WTC11 (cell line): ENCODE measurements at regions not wholly inside any gene's neighbourhood (a gene's known extent, or its start where the extent isn't known, plus 50 kb on each side); places are given as distances from the start of the nearest gene placed in this dataset.

Source experiments
- FOXP1 ChIP-seq: sonication (generic); formaldehyde crosslinking; IDR thresholded peaks from 2 replicates; pipeline ENCODE4 v1.8.0; 2022; ENCODE audit warnings: missing genetic modification reagents, mild to moderate bottlenecking, moderate library complexity, borderline replicate concordance
- IRF2 ChIP-seq: sonication (generic); formaldehyde crosslinking; IDR thresholded peaks from 2 replicates; pipeline ENCODE4 v1.8.0; 2022; ENCODE audit warnings: low read depth, missing genetic modification reagents, borderline replicate concordance
- KAT7 ChIP-seq: sonication (generic); formaldehyde crosslinking; IDR thresholded peaks from 2 replicates; pipeline ENCODE4 v1.8.1; 2023; ENCODE audit warnings: missing genetic modification reagents, mild to moderate bottlenecking, borderline replicate concordance
- PRRX2 ChIP-seq: fragments of 250-450 bp; sonication (Bioruptor Pico); IDR thresholded peaks from 2 replicates; pipeline ENCODE4 v1.8.0; 2021; ENCODE audit warnings: mild to moderate bottlenecking
- SP1 ChIP-seq: sonication (generic); formaldehyde crosslinking; conservative IDR thresholded peaks from 2 replicates; pipeline ENCODE4 v1.8.1; 2022; ENCODE audit warnings: missing genetic modification reagents
- TEAD1 ChIP-seq: sonication (generic); formaldehyde crosslinking; IDR thresholded peaks from 2 replicates; pipeline ENCODE4 v1.8.0; 2022; ENCODE audit warnings: mild to moderate bottlenecking, missing genetic modification reagents
- TF ChIP-seq, protein P1 (sequence below): sonication (generic); formaldehyde crosslinking; IDR thresholded peaks from 2 replicates; pipeline ENCODE4 v1.8.0; 2023; ENCODE audit warnings: missing genetic modification reagents, mild to moderate bottlenecking, borderline replicate concordance
- TF ChIP-seq, protein P2 (sequence below): sonication (generic); formaldehyde crosslinking; IDR thresholded peaks from 2 replicates; pipeline ENCODE4 v1.8.0; 2022; ENCODE audit warnings: mild to moderate bottlenecking, missing genetic modification reagents
- TF ChIP-seq, protein P3 (sequence below): sonication (generic); formaldehyde crosslinking; IDR thresholded peaks from 2 replicates; pipeline ENCODE4 v1.8.1; 2023; ENCODE audit warnings: mild to moderate bottlenecking, missing genetic modification reagents
- TF ChIP-seq, protein P4 (sequence below): sonication (generic); formaldehyde crosslinking; IDR thresholded peaks from 2 replicates; pipeline ENCODE4 v1.8.1; 2023; ENCODE audit warnings: mild to moderate bottlenecking, moderate library complexity, missing genetic modification reagents
- TF ChIP-seq, protein P5 (sequence below): sonication (generic); formaldehyde crosslinking; IDR thresholded peaks from 2 replicates; pipeline ENCODE4 v1.8.1; 2022; ENCODE audit warnings: missing genetic modification reagents, borderline replicate concordance
- TF ChIP-seq, protein P6 (sequence below): fragments of 250-450 bp; sonication (Bioruptor Pico); IDR thresholded peaks from 2 replicates; pipeline ENCODE4 v1.9.0; 2021; ENCODE audit warnings: mild to moderate bottlenecking, borderline replicate concordance
- TF ChIP-seq, protein P7 (sequence below): sonication (generic); formaldehyde crosslinking; IDR thresholded peaks from 2 replicates; pipeline ENCODE4 v1.8.1; 2022; ENCODE audit warnings: mild to moderate bottlenecking, moderate library complexity, missing genetic modification reagents
- TF ChIP-seq, protein P8 (sequence below): sonication (generic); formaldehyde crosslinking; conservative IDR thresholded peaks from 2 replicates; pipeline ENCODE4 v1.8.1; 2023; ENCODE audit warnings: mild to moderate bottlenecking, low read depth, missing genetic modification reagents, moderate library complexity

DNA sequence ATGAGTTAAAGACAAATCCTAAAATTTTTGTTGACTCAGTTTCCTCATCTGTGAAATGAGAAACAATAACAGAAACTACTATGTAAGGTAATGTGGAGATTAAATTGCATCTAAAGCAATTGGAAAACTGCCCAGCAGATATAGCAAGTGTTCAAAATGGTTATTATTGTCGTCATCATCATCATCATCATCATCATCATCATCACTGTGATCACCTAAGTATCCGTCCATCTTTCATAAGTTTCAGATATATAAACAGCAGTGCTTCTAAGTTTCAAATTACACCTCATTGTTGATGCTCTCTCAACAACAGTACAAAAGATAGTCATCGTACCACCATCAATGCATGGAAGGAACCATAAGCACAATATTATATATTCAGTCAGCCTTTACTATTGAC, 379.9 kb downstream of the PDGFC start (continued):
- TF ChIP-seq, protein P1, sequence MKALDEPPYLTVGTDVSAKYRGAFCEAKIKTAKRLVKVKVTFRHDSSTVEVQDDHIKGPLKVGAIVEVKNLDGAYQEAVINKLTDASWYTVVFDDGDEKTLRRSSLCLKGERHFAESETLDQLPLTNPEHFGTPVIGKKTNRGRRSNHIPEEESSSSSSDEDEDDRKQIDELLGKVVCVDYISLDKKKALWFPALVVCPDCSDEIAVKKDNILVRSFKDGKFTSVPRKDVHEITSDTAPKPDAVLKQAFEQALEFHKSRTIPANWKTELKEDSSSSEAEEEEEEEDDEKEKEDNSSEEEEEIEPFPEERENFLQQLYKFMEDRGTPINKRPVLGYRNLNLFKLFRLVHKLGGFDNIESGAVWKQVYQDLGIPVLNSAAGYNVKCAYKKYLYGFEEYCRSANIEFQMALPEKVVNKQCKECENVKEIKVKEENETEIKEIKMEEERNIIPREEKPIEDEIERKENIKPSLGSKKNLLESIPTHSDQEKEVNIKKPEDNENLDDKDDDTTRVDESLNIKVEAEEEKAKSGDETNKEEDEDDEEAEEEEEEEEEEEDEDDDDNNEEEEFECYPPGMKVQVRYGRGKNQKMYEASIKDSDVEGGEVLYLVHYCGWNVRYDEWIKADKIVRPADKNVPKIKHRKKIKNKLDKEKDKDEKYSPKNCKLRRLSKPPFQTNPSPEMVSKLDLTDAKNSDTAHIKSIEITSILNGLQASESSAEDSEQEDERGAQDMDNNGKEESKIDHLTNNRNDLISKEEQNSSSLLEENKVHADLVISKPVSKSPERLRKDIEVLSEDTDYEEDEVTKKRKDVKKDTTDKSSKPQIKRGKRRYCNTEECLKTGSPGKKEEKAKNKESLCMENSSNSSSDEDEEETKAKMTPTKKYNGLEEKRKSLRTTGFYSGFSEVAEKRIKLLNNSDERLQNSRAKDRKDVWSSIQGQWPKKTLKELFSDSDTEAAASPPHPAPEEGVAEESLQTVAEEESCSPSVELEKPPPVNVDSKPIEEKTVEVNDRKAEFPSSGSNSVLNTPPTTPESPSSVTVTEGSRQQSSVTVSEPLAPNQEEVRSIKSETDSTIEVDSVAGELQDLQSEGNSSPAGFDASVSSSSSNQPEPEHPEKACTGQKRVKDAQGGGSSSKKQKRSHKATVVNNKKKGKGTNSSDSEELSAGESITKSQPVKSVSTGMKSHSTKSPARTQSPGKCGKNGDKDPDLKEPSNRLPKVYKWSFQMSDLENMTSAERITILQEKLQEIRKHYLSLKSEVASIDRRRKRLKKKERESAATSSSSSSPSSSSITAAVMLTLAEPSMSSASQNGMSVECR (CRISPR knock-in tag) = no peak
- no peak for TF ChIP-seq KAT7
- TF ChIP-seq SP1 (CRISPR knock-in tag) = no peak
- no peak for TF ChIP-seq FOXP1 (CRISPR knock-in tag)
- TF ChIP-seq, protein P2, sequence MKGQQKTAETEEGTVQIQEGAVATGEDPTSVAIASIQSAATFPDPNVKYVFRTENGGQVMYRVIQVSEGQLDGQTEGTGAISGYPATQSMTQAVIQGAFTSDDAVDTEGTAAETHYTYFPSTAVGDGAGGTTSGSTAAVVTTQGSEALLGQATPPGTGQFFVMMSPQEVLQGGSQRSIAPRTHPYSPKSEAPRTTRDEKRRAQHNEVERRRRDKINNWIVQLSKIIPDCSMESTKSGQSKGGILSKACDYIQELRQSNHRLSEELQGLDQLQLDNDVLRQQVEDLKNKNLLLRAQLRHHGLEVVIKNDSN = no peak
- TF ChIP-seq, protein P3, sequence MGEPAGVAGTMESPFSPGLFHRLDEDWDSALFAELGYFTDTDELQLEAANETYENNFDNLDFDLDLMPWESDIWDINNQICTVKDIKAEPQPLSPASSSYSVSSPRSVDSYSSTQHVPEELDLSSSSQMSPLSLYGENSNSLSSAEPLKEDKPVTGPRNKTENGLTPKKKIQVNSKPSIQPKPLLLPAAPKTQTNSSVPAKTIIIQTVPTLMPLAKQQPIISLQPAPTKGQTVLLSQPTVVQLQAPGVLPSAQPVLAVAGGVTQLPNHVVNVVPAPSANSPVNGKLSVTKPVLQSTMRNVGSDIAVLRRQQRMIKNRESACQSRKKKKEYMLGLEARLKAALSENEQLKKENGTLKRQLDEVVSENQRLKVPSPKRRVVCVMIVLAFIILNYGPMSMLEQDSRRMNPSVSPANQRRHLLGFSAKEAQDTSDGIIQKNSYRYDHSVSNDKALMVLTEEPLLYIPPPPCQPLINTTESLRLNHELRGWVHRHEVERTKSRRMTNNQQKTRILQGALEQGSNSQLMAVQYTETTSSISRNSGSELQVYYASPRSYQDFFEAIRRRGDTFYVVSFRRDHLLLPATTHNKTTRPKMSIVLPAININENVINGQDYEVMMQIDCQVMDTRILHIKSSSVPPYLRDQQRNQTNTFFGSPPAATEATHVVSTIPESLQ (CRISPR knock-in tag) = no peak
- TF ChIP-seq, protein P4, sequence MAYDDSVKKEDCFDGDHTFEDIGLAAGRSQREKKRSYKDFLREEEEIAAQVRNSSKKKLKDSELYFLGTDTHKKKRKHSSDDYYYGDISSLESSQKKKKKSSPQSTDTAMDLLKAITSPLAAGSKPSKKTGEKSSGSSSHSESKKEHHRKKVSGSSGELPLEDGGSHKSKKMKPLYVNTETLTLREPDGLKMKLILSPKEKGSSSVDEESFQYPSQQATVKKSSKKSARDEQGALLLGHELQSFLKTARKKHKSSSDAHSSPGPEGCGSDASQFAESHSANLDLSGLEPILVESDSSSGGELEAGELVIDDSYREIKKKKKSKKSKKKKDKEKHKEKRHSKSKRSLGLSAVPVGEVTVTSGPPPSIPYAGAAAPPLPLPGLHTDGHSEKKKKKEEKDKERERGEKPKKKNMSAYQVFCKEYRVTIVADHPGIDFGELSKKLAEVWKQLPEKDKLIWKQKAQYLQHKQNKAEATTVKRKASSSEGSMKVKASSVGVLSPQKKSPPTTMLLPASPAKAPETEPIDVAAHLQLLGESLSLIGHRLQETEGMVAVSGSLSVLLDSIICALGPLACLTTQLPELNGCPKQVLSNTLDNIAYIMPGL (CRISPR knock-in tag) = no peak
- TF ChIP-seq, protein P5, sequence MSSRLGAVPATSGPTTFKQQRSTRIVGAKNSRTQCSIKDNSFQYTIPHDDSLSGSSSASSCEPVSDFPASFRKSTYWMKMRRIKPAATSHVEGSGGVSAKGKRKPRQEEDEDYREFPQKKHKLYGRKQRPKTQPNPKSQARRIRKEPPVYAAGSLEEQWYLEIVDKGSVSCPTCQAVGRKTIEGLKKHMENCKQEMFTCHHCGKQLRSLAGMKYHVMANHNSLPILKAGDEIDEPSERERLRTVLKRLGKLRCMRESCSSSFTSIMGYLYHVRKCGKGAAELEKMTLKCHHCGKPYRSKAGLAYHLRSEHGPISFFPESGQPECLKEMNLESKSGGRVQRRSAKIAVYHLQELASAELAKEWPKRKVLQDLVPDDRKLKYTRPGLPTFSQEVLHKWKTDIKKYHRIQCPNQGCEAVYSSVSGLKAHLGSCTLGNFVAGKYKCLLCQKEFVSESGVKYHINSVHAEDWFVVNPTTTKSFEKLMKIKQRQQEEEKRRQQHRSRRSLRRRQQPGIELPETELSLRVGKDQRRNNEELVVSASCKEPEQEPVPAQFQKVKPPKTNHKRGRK (CRISPR knock-in tag) = no peak
- no peak for TF ChIP-seq TEAD1 (CRISPR knock-in tag)
- TF ChIP-seq, protein P6, sequence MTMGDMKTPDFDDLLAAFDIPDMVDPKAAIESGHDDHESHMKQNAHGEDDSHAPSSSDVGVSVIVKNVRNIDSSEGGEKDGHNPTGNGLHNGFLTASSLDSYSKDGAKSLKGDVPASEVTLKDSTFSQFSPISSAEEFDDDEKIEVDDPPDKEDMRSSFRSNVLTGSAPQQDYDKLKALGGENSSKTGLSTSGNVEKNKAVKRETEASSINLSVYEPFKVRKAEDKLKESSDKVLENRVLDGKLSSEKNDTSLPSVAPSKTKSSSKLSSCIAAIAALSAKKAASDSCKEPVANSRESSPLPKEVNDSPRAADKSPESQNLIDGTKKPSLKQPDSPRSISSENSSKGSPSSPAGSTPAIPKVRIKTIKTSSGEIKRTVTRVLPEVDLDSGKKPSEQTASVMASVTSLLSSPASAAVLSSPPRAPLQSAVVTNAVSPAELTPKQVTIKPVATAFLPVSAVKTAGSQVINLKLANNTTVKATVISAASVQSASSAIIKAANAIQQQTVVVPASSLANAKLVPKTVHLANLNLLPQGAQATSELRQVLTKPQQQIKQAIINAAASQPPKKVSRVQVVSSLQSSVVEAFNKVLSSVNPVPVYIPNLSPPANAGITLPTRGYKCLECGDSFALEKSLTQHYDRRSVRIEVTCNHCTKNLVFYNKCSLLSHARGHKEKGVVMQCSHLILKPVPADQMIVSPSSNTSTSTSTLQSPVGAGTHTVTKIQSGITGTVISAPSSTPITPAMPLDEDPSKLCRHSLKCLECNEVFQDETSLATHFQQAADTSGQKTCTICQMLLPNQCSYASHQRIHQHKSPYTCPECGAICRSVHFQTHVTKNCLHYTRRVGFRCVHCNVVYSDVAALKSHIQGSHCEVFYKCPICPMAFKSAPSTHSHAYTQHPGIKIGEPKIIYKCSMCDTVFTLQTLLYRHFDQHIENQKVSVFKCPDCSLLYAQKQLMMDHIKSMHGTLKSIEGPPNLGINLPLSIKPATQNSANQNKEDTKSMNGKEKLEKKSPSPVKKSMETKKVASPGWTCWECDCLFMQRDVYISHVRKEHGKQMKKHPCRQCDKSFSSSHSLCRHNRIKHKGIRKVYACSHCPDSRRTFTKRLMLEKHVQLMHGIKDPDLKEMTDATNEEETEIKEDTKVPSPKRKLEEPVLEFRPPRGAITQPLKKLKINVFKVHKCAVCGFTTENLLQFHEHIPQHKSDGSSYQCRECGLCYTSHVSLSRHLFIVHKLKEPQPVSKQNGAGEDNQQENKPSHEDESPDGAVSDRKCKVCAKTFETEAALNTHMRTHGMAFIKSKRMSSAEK (CRISPR knock-in tag) = no peak
- TF ChIP-seq, protein P7, sequence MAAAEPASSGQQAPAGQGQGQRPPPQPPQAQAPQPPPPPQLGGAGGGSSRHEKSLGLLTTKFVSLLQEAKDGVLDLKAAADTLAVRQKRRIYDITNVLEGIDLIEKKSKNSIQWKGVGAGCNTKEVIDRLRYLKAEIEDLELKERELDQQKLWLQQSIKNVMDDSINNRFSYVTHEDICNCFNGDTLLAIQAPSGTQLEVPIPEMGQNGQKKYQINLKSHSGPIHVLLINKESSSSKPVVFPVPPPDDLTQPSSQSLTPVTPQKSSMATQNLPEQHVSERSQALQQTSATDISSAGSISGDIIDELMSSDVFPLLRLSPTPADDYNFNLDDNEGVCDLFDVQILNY (CRISPR knock-in tag) = no peak
- no peak for TF ChIP-seq PRRX2
- TF ChIP-seq IRF2 (CRISPR knock-in tag) = no peak
- TF ChIP-seq, protein P8, sequence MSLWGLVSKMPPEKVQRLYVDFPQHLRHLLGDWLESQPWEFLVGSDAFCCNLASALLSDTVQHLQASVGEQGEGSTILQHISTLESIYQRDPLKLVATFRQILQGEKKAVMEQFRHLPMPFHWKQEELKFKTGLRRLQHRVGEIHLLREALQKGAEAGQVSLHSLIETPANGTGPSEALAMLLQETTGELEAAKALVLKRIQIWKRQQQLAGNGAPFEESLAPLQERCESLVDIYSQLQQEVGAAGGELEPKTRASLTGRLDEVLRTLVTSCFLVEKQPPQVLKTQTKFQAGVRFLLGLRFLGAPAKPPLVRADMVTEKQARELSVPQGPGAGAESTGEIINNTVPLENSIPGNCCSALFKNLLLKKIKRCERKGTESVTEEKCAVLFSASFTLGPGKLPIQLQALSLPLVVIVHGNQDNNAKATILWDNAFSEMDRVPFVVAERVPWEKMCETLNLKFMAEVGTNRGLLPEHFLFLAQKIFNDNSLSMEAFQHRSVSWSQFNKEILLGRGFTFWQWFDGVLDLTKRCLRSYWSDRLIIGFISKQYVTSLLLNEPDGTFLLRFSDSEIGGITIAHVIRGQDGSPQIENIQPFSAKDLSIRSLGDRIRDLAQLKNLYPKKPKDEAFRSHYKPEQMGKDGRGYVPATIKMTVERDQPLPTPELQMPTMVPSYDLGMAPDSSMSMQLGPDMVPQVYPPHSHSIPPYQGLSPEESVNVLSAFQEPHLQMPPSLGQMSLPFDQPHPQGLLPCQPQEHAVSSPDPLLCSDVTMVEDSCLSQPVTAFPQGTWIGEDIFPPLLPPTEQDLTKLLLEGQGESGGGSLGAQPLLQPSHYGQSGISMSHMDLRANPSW (CRISPR knock-in tag) = no peak
- TF ChIP-seq, all 79 proteins: peak for 0
